OCI-LY7 (cell line): ENCODE measurements at regions not wholly inside any gene's neighbourhood (a gene's known extent, or its start where the extent isn't known, plus 50 kb on each side); places are given as distances from the start of the nearest gene placed in this dataset.

Source experiments
- BruUV-seq: library from RNA; stranded (reverse); fragments of 400-500 nt; replicated peaks from 2 replicates; lab custom pipeline; 2021; lab: Mats Ljungman, UMichigan
- CTCF ChIA-PET: fragments of 300-600 bp; sonication (Branson Sonifier 250); formaldehyde crosslinking; loops from one replicate; lab custom pipeline; 2022; ENCODE audit warnings: antibody characterized with exemption; ENCODE audit not compliant: unreplicated experiment; lab: Charles Lee
- POLR2A ChIA-PET: fragments of 300-600 bp; sonication (Branson Sonifier 250); formaldehyde crosslinking; loops from one replicate; lab custom pipeline; 2022; ENCODE audit warnings: antibody characterized with exemption; lab: Charles Lee
- DNase-seq: peaks from one replicate; pipeline ENCODE4 v3.0.0-alpha.2; 2015; ENCODE audit warnings: low spot score
- H2AFZ ChIP-seq: fragments of 200-600 bp; sonication (generic), shearing (Covaris generic); 2 replicates; pipeline ENCODE4 v1.6.1; 2014; ENCODE audit warnings: mild to moderate bottlenecking, antibody characterized with exemption, low read length, moderate library complexity
- H3K27ac ChIP-seq: fragments of 200-600 bp; sonication (generic); 2 replicates; pipeline ENCODE4 v1.5.1; 2014; ENCODE audit warnings: mixed run types, low read depth, mild to moderate bottlenecking, moderate library complexity, low read length, inconsistent platforms; ENCODE audit not compliant: poor library complexity, severe bottlenecking
- H3K36me3 ChIP-seq: fragments of 200-600 bp; sonication (generic); 2 replicates; pipeline ENCODE4 v1.6.1; 2014; ENCODE audit warnings: mild to moderate bottlenecking, antibody characterized with exemption, low read length, moderate library complexity, mixed read lengths; ENCODE audit not compliant: insufficient read depth
- H3K4me1 ChIP-seq: fragments of 200-600 bp; sonication (generic); 2 replicates; pipeline ENCODE4 v1.5.1; 2014; ENCODE audit warnings: mild to moderate bottlenecking, low read length; ENCODE audit not compliant: insufficient read depth, poor library complexity, severe bottlenecking
- H3K4me2 ChIP-seq: fragments of 200-600 bp; sonication (generic); 2 replicates; pipeline ENCODE4 v1.6.1; 2014; ENCODE audit warnings: mild to moderate bottlenecking, low read length
- H3K4me3 ChIP-seq: fragments of 200-600 bp; sonication (generic); 2 replicates; pipeline ENCODE4 v1.5.1; 2014; ENCODE audit warnings: mild to moderate bottlenecking, low read depth, low read length; ENCODE audit not compliant: poor library complexity, severe bottlenecking
- H3K79me2 ChIP-seq: fragments of 200-600 bp; sonication (generic); 2 replicates; pipeline ENCODE4 v1.6.1; 2016; ENCODE audit warnings: low read depth, mild to moderate bottlenecking, low read length, moderate library complexity, mixed read lengths; ENCODE audit not compliant: insufficient read depth
- H3K9me2 ChIP-seq: fragments of 200-600 bp; sonication (generic); 2 replicates; pipeline ENCODE4 v1.6.1; 2016; ENCODE audit warnings: mild to moderate bottlenecking, low read length, mixed read lengths; ENCODE audit not compliant: insufficient read depth
- H3K9me3 ChIP-seq: fragments of 200-600 bp; sonication (generic); 2 replicates; pipeline ENCODE4 v1.6.1; 2014; ENCODE audit warnings: mild to moderate bottlenecking, mixed run types, low read length, mixed read lengths
- H4K20me1 ChIP-seq: fragments of 200-600 bp; sonication (generic); 2 replicates; pipeline ENCODE4 v1.6.1; 2014; ENCODE audit warnings: mild to moderate bottlenecking, antibody characterized with exemption, low read length, moderate library complexity, mixed read lengths; ENCODE audit not compliant: insufficient read depth
- CTCF ChIP-seq: fragments of 200-600 bp; sonication (generic); conservative IDR thresholded peaks from 2 replicates; pipeline ENCODE4 v1.5.1; 2014; ENCODE audit warnings: mild to moderate bottlenecking, antibody characterized with exemption, low read length, moderate library complexity, mixed read lengths
- EZH2phosphoT487 ChIP-seq: fragments of 200-600 bp; sonication (generic); IDR thresholded peaks from 2 replicates; pipeline ENCODE4 v1.6.1; 2018; ENCODE audit warnings: low read depth, borderline replicate concordance, mild to moderate bottlenecking, mixed run types, antibody characterized with exemption, low read length, moderate library complexity, mixed read lengths
- intact Hi-C: fragments of 100-400 bp; cut with micrococcal nuclease; formaldehyde crosslinking; loops from one replicate; pipeline ENCODE4 v1.10.0; 2022; ENCODE audit not compliant: unreplicated experiment

- Histone ChIP-seq H3K79me2 (no peaks in the 10 kb centered on the region), H3K9me3 (no peaks in the 10 kb centered on the region), H3K36me3 (no peaks in the 10 kb centered on the region), H2AFZ (no peak overlapping the region), H3K4me3 (no peak overlapping the region), H3K27ac (no peak overlapping the region), H3K9me2 (no peaks in the 10 kb centered on the region), H3K4me2 (no peak overlapping the region), H3K4me1 (no peaks in the 10 kb centered on the region), H4K20me1 (no peaks in the 10 kb centered on the region)
- TF ChIP-seq CTCF (no peak), EZH2phosphoT487 (no peak)
- ChIA-PET CTCF (no interaction called here), POLR2A (no interaction called here)
- BruUV-seq: no TSS peak
- no peak for DNase-seq
- intact Hi-C loops: loop anchor here (1.0 to 10.0 kb wide), 2 partner anchors 13 to 228 kb away; no protein-coding TSS in a partner anchor
These were observed 397.8 kb upstream of the CHST9 start for GRCh38 chr18:27582760-27583412.

- TF ChIP-seq EZH2phosphoT487: no peak
- TF ChIP-seq CTCF: no peak
- H3K4me3 ChIP-seq: no peak overlapping the region
- no peaks in the 10 kb centered on the region for H3K4me1 ChIP-seq
- intact Hi-C loops: loop anchor here (10.0 kb wide), 1 partner anchor 227 kb away; no protein-coding TSS in a partner anchor
- H4K20me1 ChIP-seq: no peaks in the 10 kb centered on the region
- H3K9me2 ChIP-seq: no peaks in the 10 kb centered on the region
- H3K9me3 ChIP-seq: no peaks in the 10 kb centered on the region
- no peak overlapping the region for H3K4me2 ChIP-seq
- ChIA-PET CTCF (no interaction called here), POLR2A (interaction anchor here (0.6 kb wide), 1 partner anchor 62 kb away, joined by 3 read pairs; no protein-coding TSS in a partner anchor)
- DNase-seq: no peak
- H3K36me3 ChIP-seq: no peaks in the 10 kb centered on the region
- H3K79me2 ChIP-seq: no peaks in the 10 kb centered on the region
- BruUV-seq: no TSS peak
- no peak overlapping the region for H3K27ac ChIP-seq
- no peak overlapping the region for H2AFZ ChIP-seq
These were observed 396.3 kb upstream of the CHST9 start for GRCh38 chr18:27581296-27581904.

GRCh38 chr18:27579364-27579763 lies 394.3 kb upstream of the CHST9 start:
- Histone ChIP-seq H2AFZ (no peak overlapping the region), H3K27ac (no peak overlapping the region), H3K4me2 (no peak overlapping the region), H3K4me1 (no peaks in the 10 kb centered on the region), H3K79me2 (no peaks in the 10 kb centered on the region), H3K36me3 (no peaks in the 10 kb centered on the region), H3K9me3 (no peaks in the 10 kb centered on the region), H3K4me3 (no peak overlapping the region), H3K9me2 (no peaks in the 10 kb centered on the region), H4K20me1 (no peaks in the 10 kb centered on the region)
- TF ChIP-seq CTCF: no peak
- TF ChIP-seq EZH2phosphoT487: no peak
- DNase-seq: no peak
- CTCF ChIA-PET: no interaction called here
- BruUV-seq: no TSS peak
- intact Hi-C loops: loop anchor here (10.0 kb wide), 1 partner anchor 45 kb away; no protein-coding TSS in a partner anchor
- POLR2A ChIA-PET: no interaction called here
